K562 (cell line): ENCODE measurements at regions not wholly inside any gene's neighbourhood (a gene's known extent, or its start where the extent isn't known, plus 50 kb on each side); places are given as distances from the start of the nearest gene placed in this dataset.
"Not testable (repeated sequence)": the region's sequence is repeated elsewhere in the genome, so short reads cannot be mapped to it uniquely, and the experiment has no call there.

Experiments
- ASH1L ChIP-seq: fragments of 450-650 bp; IDR thresholded peaks from 2 replicates; pipeline ENCODE4 v1.6.1; 2018; ENCODE audit warnings: borderline replicate concordance, mild to moderate bottlenecking, low read depth; ENCODE audit not compliant: partially characterized antibody
- EZH2 ChIP-seq: IDR thresholded peaks from 2 replicates; pipeline ENCODE4 v1.6.1; 2012; ENCODE audit warnings: low read depth, mild to moderate bottlenecking, inconsistent platforms, low read length, borderline replicate concordance
- FOXP1 ChIP-seq: sonication (generic); formaldehyde crosslinking; IDR thresholded peaks from 2 replicates; pipeline ENCODE4 v1.8.0; 2022; ENCODE audit warnings: mild to moderate bottlenecking, missing genetic modification reagents
- JUND ChIP-seq, 2 experiments: IDR thresholded peaks; 2 replicates in 1 of 2; 3 replicates in 1 of 2; pipeline ENCODE4 v1.6.1; 2011; ENCODE audit warnings: borderline replicate concordance in 2 of 2, low read depth in 2 of 2, low read length in 2 of 2, improper control_type of control experiment in 1 of 2, missing biosample characterization in 1 of 2, missing genetic modification characterization in 1 of 2, missing genetic modification reagents in 1 of 2
- MTA3 ChIP-seq: fragments of 450-650 bp; formaldehyde crosslinking; IDR thresholded peaks from 2 replicates; pipeline ENCODE4 v1.6.1; 2017; ENCODE audit warnings: mild to moderate bottlenecking, borderline replicate concordance
- NFIC ChIP-seq: fragments of 450-650 bp; IDR thresholded peaks from 2 replicates; pipeline ENCODE4 v1.6.1; 2017; ENCODE audit warnings: mild to moderate bottlenecking, inconsistent platforms
- POLR2A ChIP-seq: fragments of 450-650 bp; conservative IDR thresholded peaks from 2 replicates; pipeline ENCODE4 v1.6.1; 2016
- POLR2AphosphoS5 ChIP-seq: IDR thresholded peaks from 2 replicates; pipeline ENCODE4 v1.6.1; 2011; ENCODE audit warnings: mild to moderate bottlenecking, low read depth, low read length, moderate library complexity; ENCODE audit not compliant: control insufficient read depth, insufficient read depth
- SP2 ChIP-seq: IDR thresholded peaks from 2 replicates; pipeline ENCODE4 v1.6.1; 2011; ENCODE audit warnings: mild to moderate bottlenecking, low read depth, low read length, moderate library complexity; ENCODE audit not compliant: poor library complexity, severe bottlenecking; ENCODE audit errors: extremely low read depth
- ZNF584 ChIP-seq: fragments of 200-800 bp; sonication (Bioruptor generic); IDR thresholded peaks from 2 replicates; pipeline ENCODE4 v1.6.1; 2016; ENCODE audit warnings: low read depth, mild to moderate bottlenecking, missing genetic modification characterization, missing compliant biosample characterization
- ZNF778 ChIP-seq: fragments of 450-650 bp; formaldehyde crosslinking; IDR thresholded peaks from 2 replicates; pipeline ENCODE4 v1.4.0; 2020; ENCODE audit warnings: mild to moderate bottlenecking, moderate library complexity
- TF ChIP-seq, protein P1 (sequence below), 3 experiments: IDR thresholded peaks in 2 of 3; conservative IDR thresholded peaks in 1 of 3; 2 replicates each; pipeline ENCODE4 v1.5.1; 2011 to 2012; ENCODE audit warnings: low read length in 3 of 3, mild to moderate bottlenecking in 3 of 3, control low read depth in 2 of 3, improper control_type of control experiment in 1 of 3, inconsistent platforms in 1 of 3, low read depth in 1 of 3, mixed read lengths in 1 of 3, moderate library complexity in 1 of 3; ENCODE audit not compliant: insufficient read depth in 2 of 3
- TF ChIP-seq, protein P2 (sequence below): fragments of 450-650 bp; IDR thresholded peaks from 2 replicates; pipeline ENCODE4 v1.6.1; 2016; ENCODE audit warnings: mild to moderate bottlenecking, moderate library complexity

DNA sequence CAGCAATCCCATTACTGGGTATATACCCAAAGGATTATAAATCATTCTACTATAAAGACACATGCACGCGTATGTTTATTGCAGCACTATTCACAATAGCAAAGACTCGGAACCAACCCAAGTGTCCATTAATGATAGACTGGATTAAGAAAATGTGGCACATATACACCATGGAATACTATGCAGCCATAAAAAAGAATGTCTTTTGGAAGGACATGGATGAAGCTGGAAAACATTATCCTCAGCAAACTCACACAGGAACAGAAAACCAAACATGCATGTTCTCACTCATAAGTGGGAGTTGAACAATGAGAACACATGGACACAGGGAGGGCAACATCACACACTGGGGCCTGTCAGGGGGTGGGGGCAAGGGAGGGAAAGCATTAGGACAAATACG lies 143.7 kb upstream of the IVNS1ABP start:
- TF ChIP-seq, protein P1, sequence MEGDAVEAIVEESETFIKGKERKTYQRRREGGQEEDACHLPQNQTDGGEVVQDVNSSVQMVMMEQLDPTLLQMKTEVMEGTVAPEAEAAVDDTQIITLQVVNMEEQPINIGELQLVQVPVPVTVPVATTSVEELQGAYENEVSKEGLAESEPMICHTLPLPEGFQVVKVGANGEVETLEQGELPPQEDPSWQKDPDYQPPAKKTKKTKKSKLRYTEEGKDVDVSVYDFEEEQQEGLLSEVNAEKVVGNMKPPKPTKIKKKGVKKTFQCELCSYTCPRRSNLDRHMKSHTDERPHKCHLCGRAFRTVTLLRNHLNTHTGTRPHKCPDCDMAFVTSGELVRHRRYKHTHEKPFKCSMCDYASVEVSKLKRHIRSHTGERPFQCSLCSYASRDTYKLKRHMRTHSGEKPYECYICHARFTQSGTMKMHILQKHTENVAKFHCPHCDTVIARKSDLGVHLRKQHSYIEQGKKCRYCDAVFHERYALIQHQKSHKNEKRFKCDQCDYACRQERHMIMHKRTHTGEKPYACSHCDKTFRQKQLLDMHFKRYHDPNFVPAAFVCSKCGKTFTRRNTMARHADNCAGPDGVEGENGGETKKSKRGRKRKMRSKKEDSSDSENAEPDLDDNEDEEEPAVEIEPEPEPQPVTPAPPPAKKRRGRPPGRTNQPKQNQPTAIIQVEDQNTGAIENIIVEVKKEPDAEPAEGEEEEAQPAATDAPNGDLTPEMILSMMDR (IDR thresholded peaks at IDR 0.05 in 2 of 3, conservative IDR thresholded peaks at IDR 0.05 in 1 of 3; ENCODE audit: insufficient read depth in 2 of 3, low read depth in 1 of 3, low read length in 3 of 3), result not testable (repeated sequence)
- not testable (repeated sequence) for TF ChIP-seq ZNF584; JUND (IDR thresholded peaks at IDR 0.05; ENCODE audit: borderline replicate concordance, low read depth, low read length); JUND (tag; IDR thresholded peaks at IDR 0.05; ENCODE audit: borderline replicate concordance, low read depth, low read length); EZH2; ASH1L; FOXP1; MTA3; POLR2A; NFIC; POLR2AphosphoS5; ZNF778 (CRISPR knock-in tag); SP2
- TF ChIP-seq, protein P2, sequence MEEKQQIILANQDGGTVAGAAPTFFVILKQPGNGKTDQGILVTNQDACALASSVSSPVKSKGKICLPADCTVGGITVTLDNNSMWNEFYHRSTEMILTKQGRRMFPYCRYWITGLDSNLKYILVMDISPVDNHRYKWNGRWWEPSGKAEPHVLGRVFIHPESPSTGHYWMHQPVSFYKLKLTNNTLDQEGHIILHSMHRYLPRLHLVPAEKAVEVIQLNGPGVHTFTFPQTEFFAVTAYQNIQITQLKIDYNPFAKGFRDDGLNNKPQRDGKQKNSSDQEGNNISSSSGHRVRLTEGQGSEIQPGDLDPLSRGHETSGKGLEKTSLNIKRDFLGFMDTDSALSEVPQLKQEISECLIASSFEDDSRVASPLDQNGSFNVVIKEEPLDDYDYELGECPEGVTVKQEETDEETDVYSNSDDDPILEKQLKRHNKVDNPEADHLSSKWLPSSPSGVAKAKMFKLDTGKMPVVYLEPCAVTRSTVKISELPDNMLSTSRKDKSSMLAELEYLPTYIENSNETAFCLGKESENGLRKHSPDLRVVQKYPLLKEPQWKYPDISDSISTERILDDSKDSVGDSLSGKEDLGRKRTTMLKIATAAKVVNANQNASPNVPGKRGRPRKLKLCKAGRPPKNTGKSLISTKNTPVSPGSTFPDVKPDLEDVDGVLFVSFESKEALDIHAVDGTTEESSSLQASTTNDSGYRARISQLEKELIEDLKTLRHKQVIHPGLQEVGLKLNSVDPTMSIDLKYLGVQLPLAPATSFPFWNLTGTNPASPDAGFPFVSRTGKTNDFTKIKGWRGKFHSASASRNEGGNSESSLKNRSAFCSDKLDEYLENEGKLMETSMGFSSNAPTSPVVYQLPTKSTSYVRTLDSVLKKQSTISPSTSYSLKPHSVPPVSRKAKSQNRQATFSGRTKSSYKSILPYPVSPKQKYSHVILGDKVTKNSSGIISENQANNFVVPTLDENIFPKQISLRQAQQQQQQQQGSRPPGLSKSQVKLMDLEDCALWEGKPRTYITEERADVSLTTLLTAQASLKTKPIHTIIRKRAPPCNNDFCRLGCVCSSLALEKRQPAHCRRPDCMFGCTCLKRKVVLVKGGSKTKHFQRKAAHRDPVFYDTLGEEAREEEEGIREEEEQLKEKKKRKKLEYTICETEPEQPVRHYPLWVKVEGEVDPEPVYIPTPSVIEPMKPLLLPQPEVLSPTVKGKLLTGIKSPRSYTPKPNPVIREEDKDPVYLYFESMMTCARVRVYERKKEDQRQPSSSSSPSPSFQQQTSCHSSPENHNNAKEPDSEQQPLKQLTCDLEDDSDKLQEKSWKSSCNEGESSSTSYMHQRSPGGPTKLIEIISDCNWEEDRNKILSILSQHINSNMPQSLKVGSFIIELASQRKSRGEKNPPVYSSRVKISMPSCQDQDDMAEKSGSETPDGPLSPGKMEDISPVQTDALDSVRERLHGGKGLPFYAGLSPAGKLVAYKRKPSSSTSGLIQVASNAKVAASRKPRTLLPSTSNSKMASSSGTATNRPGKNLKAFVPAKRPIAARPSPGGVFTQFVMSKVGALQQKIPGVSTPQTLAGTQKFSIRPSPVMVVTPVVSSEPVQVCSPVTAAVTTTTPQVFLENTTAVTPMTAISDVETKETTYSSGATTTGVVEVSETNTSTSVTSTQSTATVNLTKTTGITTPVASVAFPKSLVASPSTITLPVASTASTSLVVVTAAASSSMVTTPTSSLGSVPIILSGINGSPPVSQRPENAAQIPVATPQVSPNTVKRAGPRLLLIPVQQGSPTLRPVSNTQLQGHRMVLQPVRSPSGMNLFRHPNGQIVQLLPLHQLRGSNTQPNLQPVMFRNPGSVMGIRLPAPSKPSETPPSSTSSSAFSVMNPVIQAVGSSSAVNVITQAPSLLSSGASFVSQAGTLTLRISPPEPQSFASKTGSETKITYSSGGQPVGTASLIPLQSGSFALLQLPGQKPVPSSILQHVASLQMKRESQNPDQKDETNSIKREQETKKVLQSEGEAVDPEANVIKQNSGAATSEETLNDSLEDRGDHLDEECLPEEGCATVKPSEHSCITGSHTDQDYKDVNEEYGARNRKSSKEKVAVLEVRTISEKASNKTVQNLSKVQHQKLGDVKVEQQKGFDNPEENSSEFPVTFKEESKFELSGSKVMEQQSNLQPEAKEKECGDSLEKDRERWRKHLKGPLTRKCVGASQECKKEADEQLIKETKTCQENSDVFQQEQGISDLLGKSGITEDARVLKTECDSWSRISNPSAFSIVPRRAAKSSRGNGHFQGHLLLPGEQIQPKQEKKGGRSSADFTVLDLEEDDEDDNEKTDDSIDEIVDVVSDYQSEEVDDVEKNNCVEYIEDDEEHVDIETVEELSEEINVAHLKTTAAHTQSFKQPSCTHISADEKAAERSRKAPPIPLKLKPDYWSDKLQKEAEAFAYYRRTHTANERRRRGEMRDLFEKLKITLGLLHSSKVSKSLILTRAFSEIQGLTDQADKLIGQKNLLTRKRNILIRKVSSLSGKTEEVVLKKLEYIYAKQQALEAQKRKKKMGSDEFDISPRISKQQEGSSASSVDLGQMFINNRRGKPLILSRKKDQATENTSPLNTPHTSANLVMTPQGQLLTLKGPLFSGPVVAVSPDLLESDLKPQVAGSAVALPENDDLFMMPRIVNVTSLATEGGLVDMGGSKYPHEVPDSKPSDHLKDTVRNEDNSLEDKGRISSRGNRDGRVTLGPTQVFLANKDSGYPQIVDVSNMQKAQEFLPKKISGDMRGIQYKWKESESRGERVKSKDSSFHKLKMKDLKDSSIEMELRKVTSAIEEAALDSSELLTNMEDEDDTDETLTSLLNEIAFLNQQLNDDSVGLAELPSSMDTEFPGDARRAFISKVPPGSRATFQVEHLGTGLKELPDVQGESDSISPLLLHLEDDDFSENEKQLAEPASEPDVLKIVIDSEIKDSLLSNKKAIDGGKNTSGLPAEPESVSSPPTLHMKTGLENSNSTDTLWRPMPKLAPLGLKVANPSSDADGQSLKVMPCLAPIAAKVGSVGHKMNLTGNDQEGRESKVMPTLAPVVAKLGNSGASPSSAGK, result not testable (repeated sequence)
